HG03558 (cell line): ENCODE measurements at regions not wholly inside any gene's neighbourhood (a gene's known extent, or its start where the extent isn't known, plus 50 kb on each side); places are given as distances from the start of the nearest gene placed in this dataset.
"Not testable (repeated sequence)": the region's sequence is repeated elsewhere in the genome, so short reads cannot be mapped to it uniquely, and the experiment has no call there.

Experiments
- ATAC-seq: cut with Tn5 transposase; IDR thresholded peaks from one replicate; pipeline ENCODE4 v1.9.1; 2021; ENCODE audit warnings: moderate number of reproducible peaks; ENCODE audit not compliant: unreplicated experiment; ENCODE audit errors: extremely low read depth

GRCh38 chr7:33776788-33777187 lies 128.6 kb upstream of the BMPER start:
- no peak for ATAC-seq

GRCh38 chr7:33778195-33778594 lies 127.1 kb upstream of the BMPER start:
- ATAC-seq, result no peak

- no peak for ATAC-seq
Measured at GRCh38 chr7:33779216-33779615, 126.1 kb upstream of the BMPER start.

- no peak for ATAC-seq
Measured at GRCh38 chr7:33781167-33781566, 124.2 kb upstream of the BMPER start.

- no peak for ATAC-seq
Measured at GRCh38 chr7:33781796-33782195, 123.5 kb upstream of the BMPER start.

- ATAC-seq, result no peak
Measured at GRCh38 chr7:33784000-33784399, 121.3 kb upstream of the BMPER start.

GRCh38 chr7:33788531-33788930 lies 116.8 kb upstream of the BMPER start:
- no peak for ATAC-seq

GRCh38 chr7:33789871-33790630 lies 115.3 kb upstream of the BMPER start:
- ATAC-seq, result no peak

GRCh38 chr7:33790746-33791145 lies 114.6 kb upstream of the BMPER start:
- ATAC-seq, result no peak

- ATAC-seq, result no peak
Measured at GRCh38 chr7:33792041-33792440, 113.3 kb upstream of the BMPER start.

GRCh38 chr7:33792547-33793105 lies 112.7 kb upstream of the BMPER start:
- no peak for ATAC-seq

GRCh38 chr7:33793616-33794015 lies 111.7 kb upstream of the BMPER start:
- no peak for ATAC-seq

GRCh38 chr7:33794419-33794818 lies 110.9 kb upstream of the BMPER start:
- no peak for ATAC-seq

- no peak for ATAC-seq
Measured at GRCh38 chr7:33794959-33795358, 110.4 kb upstream of the BMPER start.

GRCh38 chr7:33796538-33796937 lies 108.8 kb upstream of the BMPER start:
- no peak for ATAC-seq

GRCh38 chr7:33797512-33797911 lies 107.8 kb upstream of the BMPER start:
- ATAC-seq, result not testable (repeated sequence)

GRCh38 chr7:33798686-33799325 lies 106.5 kb upstream of the BMPER start:
- no peak for ATAC-seq

GRCh38 chr7:33799766-33800165 lies 105.6 kb upstream of the BMPER start:
- no peak for ATAC-seq

- ATAC-seq, result no peak
Measured at GRCh38 chr7:33802600-33802999, 102.7 kb upstream of the BMPER start.

GRCh38 chr7:33804140-33804660 lies 101.1 kb upstream of the BMPER start:
- ATAC-seq, result no peak

GRCh38 chr7:33805630-33806233 lies 99.6 kb upstream of the BMPER start:
- ATAC-seq, result no peak
